ENCODE measurements at regions not wholly inside any gene's neighbourhood (a gene's known extent, or its start where the extent isn't known, plus 50 kb on each side); places are given as distances from the start of the nearest gene placed in this dataset.
"Not testable (repeated sequence)": the region's sequence is repeated elsewhere in the genome, so short reads cannot be mapped to it uniquely, and the experiment has no call there.

DNA sequence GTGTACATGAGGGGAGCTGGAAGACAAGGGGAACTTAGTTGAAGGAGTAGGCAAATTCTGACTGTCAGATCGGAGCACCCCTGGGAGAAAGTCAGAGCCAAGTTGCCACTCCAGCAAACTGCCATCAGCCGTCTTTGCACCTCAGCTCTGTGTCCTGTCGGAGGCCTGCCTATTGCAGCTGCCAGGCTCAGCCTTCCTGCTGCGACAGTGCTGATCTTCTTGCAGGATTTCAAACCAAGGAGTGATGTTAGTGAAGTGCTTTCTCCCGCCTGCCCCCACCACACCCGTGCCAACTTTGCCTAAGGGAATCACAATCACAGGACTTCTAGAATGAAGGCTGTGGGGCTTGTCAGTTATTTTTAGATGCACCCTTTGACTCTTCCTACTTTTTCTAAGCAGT, 185.3 kb downstream of the KIT start:
- peaks cover 0 to 3% of the 10 kb centered on the region in 2 donors for H3K9me3 Mint-ChIP-seq
- DNase-seq (no peak), ATAC-seq (replicated peaks) (no peak)
- H3K27me3 Mint-ChIP-seq = no peaks in the 10 kb centered on the region
- no peaks in the 10 kb centered on the region for H3K36me3 Mint-ChIP-seq (ENCODE audit: insufficient read depth)
- H3K27ac Mint-ChIP-seq = no peak overlapping the region
- H3K4me1 Mint-ChIP-seq (ENCODE audit: low read depth in 2 of 2) = peaks cover 0 to 2% of the 10 kb centered on the region in 2 donors
- H3K4me3 Mint-ChIP-seq = no peak overlapping the region

DNA sequence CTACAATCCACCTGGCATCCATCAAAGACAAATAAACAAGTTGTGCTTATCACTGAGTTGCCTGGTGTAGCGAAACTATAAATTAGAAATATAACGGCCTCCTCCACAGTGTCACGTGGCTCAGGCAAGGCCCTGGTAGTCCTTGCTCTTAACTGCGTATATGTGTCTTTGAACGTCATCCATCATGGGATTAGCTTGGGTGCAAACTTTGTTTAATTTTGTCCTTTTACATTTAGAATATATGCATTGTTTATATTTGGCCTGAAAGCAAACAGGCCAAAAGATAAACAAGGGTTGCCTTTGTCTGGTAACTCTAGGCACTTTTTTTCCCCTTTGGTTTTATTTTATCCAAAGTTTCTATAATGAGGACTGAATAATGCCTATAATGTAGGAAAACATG, 184.9 kb downstream of the KIT start:
- ATAC-seq (replicated peaks) (no peak), DNase-seq (no peak)
- Mint-ChIP-seq H3K4me3 (no peak overlapping the region), H3K9me3 (peaks cover 0 to 3% of the 10 kb centered on the region in 2 donors), H3K27ac (no peak overlapping the region), H3K36me3 (ENCODE audit: insufficient read depth) (no peaks in the 10 kb centered on the region), H3K27me3 (no peaks in the 10 kb centered on the region), H3K4me1 (ENCODE audit: low read depth in 2 of 2) (peaks cover 0 to 2% of the 10 kb centered on the region in 2 donors)

DNA sequence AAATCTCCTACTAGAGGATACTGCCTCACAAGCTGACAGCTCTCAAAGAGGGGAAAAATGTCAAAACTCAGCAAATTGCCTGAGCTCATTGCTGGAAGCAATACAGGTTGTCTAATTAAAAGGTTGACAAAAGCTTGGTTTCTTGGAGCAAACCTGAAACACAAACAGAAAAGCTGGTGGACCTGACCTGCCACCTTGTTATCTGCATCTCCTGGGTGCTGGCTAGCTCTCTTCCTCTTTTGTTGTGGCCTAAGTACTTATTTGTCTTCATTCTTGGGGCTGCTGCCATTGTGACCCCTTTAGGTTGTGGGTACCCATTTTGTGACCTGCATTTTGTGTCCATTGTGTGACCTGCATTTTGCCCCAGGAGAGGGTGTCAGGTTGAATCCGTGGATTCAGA, 184.5 kb downstream of the KIT start:
- ATAC-seq (replicated peaks) (no peak), DNase-seq (no peak)
- Mint-ChIP-seq H3K4me1 (ENCODE audit: low read depth in 2 of 2) (peaks cover 0 to 2% of the 10 kb centered on the region in 2 donors), H3K27ac (no peak overlapping the region), H3K27me3 (no peaks in the 10 kb centered on the region), H3K4me3 (no peak overlapping the region), H3K9me3 (peaks cover 0 to 3% of the 10 kb centered on the region in 2 donors), H3K36me3 (ENCODE audit: insufficient read depth) (no peaks in the 10 kb centered on the region)

DNA sequence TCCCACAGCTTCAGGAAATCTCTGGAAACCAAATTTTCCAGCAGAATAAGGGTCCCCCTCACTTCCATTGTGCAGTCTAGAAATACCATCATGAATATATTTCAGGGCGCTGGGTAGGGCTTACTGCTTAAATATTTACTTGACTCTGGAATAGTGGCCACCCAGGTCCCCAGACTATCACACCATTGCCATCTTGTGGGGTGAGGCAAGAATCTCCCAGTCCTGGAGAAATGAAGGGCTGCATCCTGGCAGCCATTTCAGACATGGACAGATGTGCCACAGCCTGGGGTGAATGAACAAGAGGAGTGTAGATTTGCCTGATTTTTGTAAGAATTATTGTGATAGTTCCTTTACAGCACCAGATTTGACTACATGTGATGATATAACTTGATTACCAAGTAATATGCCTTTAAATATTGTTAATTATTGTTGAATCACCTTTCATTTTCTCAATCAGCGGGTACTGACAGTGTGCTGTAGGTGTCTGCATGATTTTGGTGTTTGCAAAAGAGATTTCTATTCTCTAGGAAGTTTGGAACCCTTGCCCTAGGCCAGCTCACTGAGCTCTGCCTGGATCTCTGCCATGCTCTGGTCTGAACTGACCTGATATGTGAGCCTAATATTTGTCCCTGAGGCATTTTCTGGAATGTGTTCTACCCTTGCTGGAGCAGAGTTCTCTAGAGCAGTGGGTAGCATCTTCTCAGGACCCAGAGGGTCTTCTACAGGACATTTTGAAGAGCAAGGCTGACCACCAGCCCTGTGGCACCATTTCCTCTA, 183.4 kb downstream of the KIT start:
- Mint-ChIP-seq H3K4me3 (no peak overlapping the region), H3K36me3 (ENCODE audit: insufficient read depth) (no peaks in the 10 kb centered on the region), H3K9me3 (peaks cover 0 to 3% of the 10 kb centered on the region in 2 donors), H3K27ac (no peak overlapping the region), H3K27me3 (no peaks in the 10 kb centered on the region), H3K4me1 (ENCODE audit: low read depth in 2 of 2) (peaks cover 0 to 2% of the 10 kb centered on the region in 2 donors)
- DNase-seq (no peak), ATAC-seq (replicated peaks) (peak; percentile 22)

DNA sequence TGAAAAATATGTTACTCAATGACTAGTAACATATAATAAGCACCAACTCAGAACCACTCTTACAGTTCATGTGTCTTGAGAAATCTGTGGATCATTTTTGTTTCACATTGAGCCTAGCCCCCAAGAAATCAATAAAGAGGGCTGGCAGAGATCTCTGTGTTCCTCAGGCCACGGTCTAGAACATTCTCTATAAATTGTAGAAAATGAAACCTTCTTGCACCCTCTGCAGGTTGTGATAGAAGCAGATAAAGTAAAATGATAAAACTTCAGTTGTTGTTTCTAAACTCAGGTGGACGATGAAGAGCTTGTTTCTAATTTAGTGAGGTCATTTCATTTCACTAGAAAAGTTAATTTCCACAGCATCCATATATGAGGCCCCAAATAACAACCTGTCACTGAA, 182.7 kb downstream of the KIT start:
- H3K36me3 Mint-ChIP-seq (ENCODE audit: insufficient read depth) = no peaks in the 10 kb centered on the region
- H3K9me3 Mint-ChIP-seq = peaks cover 0 to 4% of the 10 kb centered on the region in 2 donors
- DNase-seq = no peak
- ATAC-seq (replicated peaks) = no peak
- H3K27ac Mint-ChIP-seq = no peak overlapping the region
- H3K4me3 Mint-ChIP-seq = no peak overlapping the region
- H3K4me1 Mint-ChIP-seq (ENCODE audit: low read depth in 2 of 2) = peaks cover 0 to 2% of the 10 kb centered on the region in 2 donors
- H3K27me3 Mint-ChIP-seq = no peaks in the 10 kb centered on the region

DNA sequence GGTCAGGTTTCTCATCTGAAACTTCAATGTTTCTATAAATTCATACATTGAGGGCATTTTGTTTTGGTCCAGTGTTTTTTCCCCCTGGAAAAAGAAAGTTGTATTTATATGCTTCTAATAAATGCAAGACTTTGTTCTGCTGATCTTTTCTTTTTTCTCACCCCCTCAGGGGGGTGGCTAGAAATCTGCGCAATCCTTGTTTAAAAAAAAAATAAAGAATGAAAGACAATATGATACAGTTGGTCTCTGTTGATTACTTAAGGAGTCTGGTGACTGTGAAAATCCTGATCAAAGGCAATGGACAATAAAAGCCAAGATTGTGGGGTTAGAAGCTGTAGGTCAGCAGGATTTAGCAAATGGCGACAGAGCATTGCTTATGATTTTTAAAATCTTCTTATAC, 180.5 kb downstream of the KIT start:
- Mint-ChIP-seq H3K27ac (no peak overlapping the region), H3K4me1 (ENCODE audit: low read depth in 2 of 2) (peaks cover 0 to 2% of the 10 kb centered on the region in 2 donors), H3K4me3 (no peak overlapping the region), H3K9me3 (peaks cover 0 to 1% of the 10 kb centered on the region in 2 donors), H3K27me3 (no peaks in the 10 kb centered on the region), H3K36me3 (ENCODE audit: insufficient read depth) (no peaks in the 10 kb centered on the region)
- ATAC-seq (replicated peaks) (no peak), DNase-seq (no peak)

DNA sequence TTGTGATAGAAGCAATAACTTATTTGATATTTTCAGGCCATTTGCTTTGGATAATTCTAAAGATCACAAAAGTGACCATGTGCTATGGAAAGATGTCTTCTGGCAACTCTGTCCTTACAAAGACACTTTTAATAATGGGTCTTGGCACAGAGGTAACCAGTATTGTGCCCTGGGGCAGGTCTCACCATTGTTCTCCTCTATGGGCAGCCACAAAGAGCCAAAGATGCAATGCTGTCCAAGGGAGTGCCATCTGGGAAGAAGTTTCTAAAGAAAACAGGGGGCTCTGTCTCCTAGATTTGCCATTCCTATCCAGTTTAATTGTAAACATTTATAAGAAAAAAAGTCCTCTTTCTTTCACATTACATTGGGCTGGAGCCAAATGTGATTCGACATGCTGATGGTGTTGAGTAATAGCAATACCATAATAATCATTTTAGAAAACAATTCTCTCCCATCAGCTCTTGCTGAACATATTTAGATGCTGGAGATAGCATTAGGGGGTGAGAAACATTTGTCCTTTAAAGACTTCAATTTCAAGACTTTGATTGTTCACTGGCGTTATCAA, 179.9 kb downstream of the KIT start:
- no peak for DNase-seq
- peaks cover 0 to 2% of the 10 kb centered on the region in 2 donors for H3K4me1 Mint-ChIP-seq (ENCODE audit: low read depth in 2 of 2)
- H3K27ac Mint-ChIP-seq = no peak overlapping the region
- H3K9me3 Mint-ChIP-seq = peaks cover 0 to 3% of the 10 kb centered on the region in 2 donors
- H3K4me3 Mint-ChIP-seq = no peak overlapping the region
- H3K27me3 Mint-ChIP-seq = no peaks in the 10 kb centered on the region
- ATAC-seq (replicated peaks) = no peak
- H3K36me3 Mint-ChIP-seq (ENCODE audit: insufficient read depth) = no peaks in the 10 kb centered on the region

DNA sequence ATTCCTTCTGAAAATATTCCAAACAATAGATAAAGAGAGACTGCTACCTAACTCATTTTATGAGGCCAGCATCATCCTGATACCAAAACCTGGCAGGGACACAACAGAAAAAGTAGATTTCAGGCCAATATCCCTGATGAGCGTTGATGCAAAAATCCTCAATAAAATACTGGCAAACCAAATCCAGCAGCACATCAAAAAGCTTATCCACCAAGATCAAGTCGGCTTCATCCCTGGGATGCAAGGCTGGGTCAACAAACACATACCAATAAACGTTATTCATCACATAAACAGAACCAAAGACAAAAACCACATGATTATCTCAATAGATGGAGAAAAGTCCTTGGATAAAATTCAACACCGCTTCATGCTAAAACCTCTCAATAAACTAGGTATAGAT, 170.6 kb downstream of the KIT start:
- not testable (repeated sequence) for ATAC-seq (replicated peaks); H3K36me3 Mint-ChIP-seq (ENCODE audit: insufficient read depth)

DNA sequence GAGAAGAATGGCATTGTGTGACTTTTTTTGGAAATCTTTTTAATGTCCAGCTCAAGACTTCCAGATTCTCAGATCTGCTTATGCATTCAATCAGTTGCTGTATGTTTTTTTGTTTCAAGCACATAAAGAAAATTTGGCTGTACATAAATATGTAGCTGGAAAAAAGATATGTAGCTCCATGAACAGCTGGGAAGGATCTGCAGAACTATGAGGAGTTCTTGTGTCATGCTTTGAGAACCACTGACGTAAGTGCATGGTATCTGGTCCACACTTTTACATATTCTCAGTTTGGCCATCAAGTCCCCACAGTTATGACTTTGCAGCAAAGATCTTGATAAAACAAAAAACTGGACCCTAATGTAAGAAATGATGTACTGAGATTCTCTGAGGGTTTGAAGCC, 165.9 kb downstream of the KIT start:
- no peak overlapping the region for H3K27ac Mint-ChIP-seq
- DNase-seq (no peak), ATAC-seq (replicated peaks) (no peak)
- H3K4me1 Mint-ChIP-seq (ENCODE audit: low read depth in 2 of 2) = peaks cover 0 to 2% of the 10 kb centered on the region in 2 donors
- no peak overlapping the region for H3K4me3 Mint-ChIP-seq
- no peaks in the 10 kb centered on the region for H3K27me3 Mint-ChIP-seq
- H3K36me3 Mint-ChIP-seq (ENCODE audit: insufficient read depth) = no peaks in the 10 kb centered on the region
- peaks cover 0 to 1% of the 10 kb centered on the region in 2 donors for H3K9me3 Mint-ChIP-seq

More for the DNA sequence above, 170.6 kb downstream of the KIT start:
- not testable (repeated sequence) for DNase-seq; H3K4me3 Mint-ChIP-seq; H3K4me1 Mint-ChIP-seq (ENCODE audit: low read depth in 2 of 2); H3K9me3 Mint-ChIP-seq; H3K27ac Mint-ChIP-seq; H3K27me3 Mint-ChIP-seq

DNA sequence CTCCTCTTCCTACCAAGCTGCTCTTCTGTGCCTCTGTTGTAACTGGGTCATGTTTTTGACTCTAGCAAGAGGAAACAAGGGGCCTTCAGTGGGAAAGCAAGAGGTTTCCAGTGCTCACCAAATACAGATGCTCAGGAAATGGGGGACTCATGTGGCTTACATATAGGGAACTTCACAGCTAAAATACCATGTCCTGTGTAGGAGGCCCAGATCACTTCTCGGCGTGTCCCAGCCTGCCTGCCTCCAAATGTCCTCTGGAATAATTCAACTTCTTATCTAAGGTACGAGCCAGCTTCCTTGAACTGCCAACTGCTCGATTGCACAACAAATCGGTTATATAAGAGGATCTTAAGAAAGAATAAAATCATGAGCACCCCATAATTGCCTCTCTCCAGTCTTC, 161.3 kb downstream of the KIT start:
- Mint-ChIP-seq H3K36me3 (ENCODE audit: insufficient read depth) (no peaks in the 10 kb centered on the region), H3K9me3 (peaks cover 0 to 9% of the 10 kb centered on the region in 2 donors), H3K4me1 (ENCODE audit: low read depth in 2 of 2) (peaks cover 0 to 5% of the 10 kb centered on the region in 2 donors), H3K4me3 (no peak overlapping the region), H3K27me3 (no peaks in the 10 kb centered on the region), H3K27ac (peak overlapping the region in 1 of 2 donors; percentile 57)
- no peak for DNase-seq
- ATAC-seq (replicated peaks) = peak; percentile 47

DNA sequence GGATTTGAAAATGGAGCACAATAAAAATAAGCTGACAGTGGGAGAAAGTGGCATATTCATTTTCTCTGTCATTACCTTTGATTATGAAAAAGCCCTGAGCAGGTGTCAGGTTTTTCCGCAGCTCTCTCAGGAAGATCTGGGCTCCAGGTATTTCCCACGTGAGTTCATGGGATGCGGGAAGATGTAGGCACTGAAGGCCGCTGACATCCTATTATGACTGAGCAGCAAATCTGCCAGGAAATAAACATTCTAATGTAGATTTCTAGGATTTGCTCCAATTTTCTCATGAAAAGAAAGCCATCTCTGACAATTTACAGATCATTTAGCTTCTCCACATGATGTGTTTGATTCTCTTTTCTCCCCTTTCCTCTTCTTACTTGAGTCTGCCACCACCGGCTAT, 160.7 kb downstream of the KIT start:
- Mint-ChIP-seq H3K36me3 (ENCODE audit: insufficient read depth) (no peaks in the 10 kb centered on the region), H3K27me3 (no peaks in the 10 kb centered on the region), H3K27ac (no peak overlapping the region), H3K4me3 (no peak overlapping the region), H3K4me1 (ENCODE audit: low read depth in 2 of 2) (peaks cover 0 to 5% of the 10 kb centered on the region in 2 donors), H3K9me3 (peaks cover 0 to 9% of the 10 kb centered on the region in 2 donors)
- no peak for DNase-seq
- ATAC-seq (replicated peaks) = no peak

DNA sequence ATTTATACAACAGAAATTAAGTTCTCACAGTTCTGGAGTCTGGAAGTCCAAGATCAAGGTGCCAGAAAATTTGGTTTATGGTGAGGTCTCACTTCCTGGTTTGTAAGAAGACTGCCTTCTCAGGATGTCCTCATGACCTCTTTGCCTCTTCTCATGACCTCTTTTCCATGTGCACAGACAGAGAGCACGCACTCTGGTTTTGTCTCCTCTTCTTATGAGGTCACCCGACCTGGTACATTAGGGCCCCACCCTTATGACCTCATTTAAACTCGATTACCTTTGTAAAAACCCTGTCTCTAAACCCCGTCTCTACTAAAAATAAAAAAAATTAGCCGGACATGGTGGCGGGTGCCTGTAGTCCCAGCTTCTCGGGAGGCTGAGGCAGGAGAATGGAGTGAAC, 155.9 kb downstream of the KIT start:
- ATAC-seq (replicated peaks) = peak; percentile 96
- peaks cover 6 to 12% of the 10 kb centered on the region in 2 donors for H3K9me3 Mint-ChIP-seq
- peak in 2 of 3 experiments; percentile 2 to 4 for DNase-seq
- no peak overlapping the region for H3K27ac Mint-ChIP-seq
- H3K4me1 Mint-ChIP-seq (ENCODE audit: low read depth in 2 of 2) = peaks cover 0 to 3% of the 10 kb centered on the region in 2 donors
- H3K4me3 Mint-ChIP-seq = no peak overlapping the region
- no peaks in the 10 kb centered on the region for H3K36me3 Mint-ChIP-seq (ENCODE audit: insufficient read depth)
- H3K27me3 Mint-ChIP-seq = no peaks in the 10 kb centered on the region

DNA sequence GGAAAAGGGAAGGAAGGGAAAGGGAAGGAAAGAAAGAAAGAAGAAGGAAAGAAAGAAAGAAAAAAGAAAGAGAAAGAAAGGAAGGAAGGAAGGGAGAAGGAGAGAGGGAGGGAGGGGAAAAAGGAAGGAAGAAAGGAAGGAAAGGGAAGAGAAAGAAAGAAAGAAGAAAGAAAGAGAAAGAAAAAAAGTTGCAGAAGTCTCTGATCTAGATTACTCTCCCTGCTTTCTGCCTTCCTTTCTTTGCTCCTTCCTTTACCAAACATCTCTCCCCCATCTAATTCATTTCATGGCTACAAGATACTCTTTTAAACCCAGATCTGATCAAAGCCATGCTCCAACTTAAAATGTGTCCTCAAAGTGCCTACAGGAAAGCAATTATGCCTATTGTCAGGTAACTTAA, 148.6 kb downstream of the KIT start:
- Mint-ChIP-seq H3K27ac (no peak overlapping the region), H3K4me1 (ENCODE audit: low read depth in 2 of 2) (no peaks in the 10 kb centered on the region), H3K9me3 (peaks cover 6 to 7% of the 10 kb centered on the region in 2 donors), H3K36me3 (ENCODE audit: insufficient read depth) (no peaks in the 10 kb centered on the region), H3K4me3 (no peak overlapping the region), H3K27me3 (no peaks in the 10 kb centered on the region)
- ATAC-seq (replicated peaks) (no peak), DNase-seq (no peak)

DNA sequence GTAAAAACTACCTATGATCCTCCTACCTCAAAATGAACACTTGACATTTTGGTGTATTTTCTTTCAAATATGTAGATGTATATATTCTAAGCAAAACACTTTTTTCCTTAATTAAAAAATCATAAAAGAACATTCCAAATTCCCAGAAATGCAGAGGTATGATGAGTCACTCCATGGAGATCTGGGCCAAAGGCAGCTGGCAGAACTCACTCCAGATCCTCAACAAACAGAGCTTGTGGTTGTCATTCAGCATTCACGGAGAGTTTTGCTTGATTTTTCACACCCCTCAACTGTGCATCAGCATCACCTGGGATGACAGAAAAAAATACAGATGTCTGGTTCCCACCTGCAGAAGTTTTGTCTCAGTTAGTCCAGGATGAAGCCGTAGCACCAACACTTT, 144.6 kb downstream of the KIT start:
- ATAC-seq (replicated peaks) (no peak), DNase-seq (no peak)
- Mint-ChIP-seq H3K27me3 (no peaks in the 10 kb centered on the region), H3K27ac (no peak overlapping the region), H3K36me3 (ENCODE audit: insufficient read depth) (no peaks in the 10 kb centered on the region), H3K4me3 (no peak overlapping the region), H3K4me1 (ENCODE audit: low read depth in 2 of 2) (peaks cover 0 to 5% of the 10 kb centered on the region in 2 donors), H3K9me3 (peaks cover 0 to 6% of the 10 kb centered on the region in 2 donors)
